ENCODE measurements at regions not wholly inside any gene's neighbourhood (a gene's known extent, or its start where the extent isn't known, plus 50 kb on each side); places are given as distances from the start of the nearest gene placed in this dataset.

GRCh38 chr2:65634304-65634703 is 201.9 kb upstream of the SPRED2 start:
- Histone ChIP-seq H3K27ac (no peak overlapping the region), H3K27me3 (no peaks in the 10 kb centered on the region), H3K9me3 (no peaks in the 10 kb centered on the region), H3K4me3 (replicated peaks in 1 of 3) (no peak overlapping the region), H3K36me3 (no peaks in the 10 kb centered on the region), H3K4me1 (no peaks in the 10 kb centered on the region)
- TF ChIP-seq CTCF (IDR thresholded peaks at IDR 0.05) (no peak), POLR2A (IDR thresholded peaks at IDR 0.05) (no peak)
- intact Hi-C loops (cut with DNase I): no loop called here
- DNase-seq: no peak
- WGBS, 2 donors: 79 to 89% methylated on average over 4 of the region's 4 CpGs

- Histone ChIP-seq H3K27ac (no peak overlapping the region), H3K4me1 (no peaks in the 10 kb centered on the region), H3K9me3 (no peaks in the 10 kb centered on the region), H3K27me3 (no peaks in the 10 kb centered on the region), H3K36me3 (no peaks in the 10 kb centered on the region), H3K4me3 (replicated peaks in 1 of 3) (no peak overlapping the region)
- DNase-seq: no peak
- 83 to 84% methylated on average over 3 of the region's 3 CpGs for WGBS, 2 donors
- TF ChIP-seq CTCF (IDR thresholded peaks at IDR 0.05): no peak
- no peak for TF ChIP-seq POLR2A (IDR thresholded peaks at IDR 0.05)
- intact Hi-C loops (cut with DNase I): no loop called here
Measured at GRCh38 chr2:65630643-65631042, 198.2 kb upstream of the SPRED2 start.

- Histone ChIP-seq H3K27ac (no peak overlapping the region), H3K27me3 (no peaks in the 10 kb centered on the region), H3K4me1 (no peaks in the 10 kb centered on the region), H3K4me3 (replicated peaks in 1 of 3) (no peak overlapping the region), H3K36me3 (no peaks in the 10 kb centered on the region), H3K9me3 (no peaks in the 10 kb centered on the region)
- WGBS, 2 donors: 71 to 75% methylated on average over 2 of the region's 2 CpGs
- intact Hi-C loops (cut with DNase I): no loop called here
- DNase-seq: no peak
- no peak for TF ChIP-seq POLR2A (IDR thresholded peaks at IDR 0.05)
- no peak for TF ChIP-seq CTCF (IDR thresholded peaks at IDR 0.05)
Measured at GRCh38 chr2:65628156-65628555, 195.8 kb upstream of the SPRED2 start.

GRCh38 chr2:65626831-65627230 is 194.4 kb upstream of the SPRED2 start:
- H3K4me1 ChIP-seq: no peaks in the 10 kb centered on the region
- intact Hi-C loops (cut with DNase I): no loop called here
- DNase-seq: no peak
- TF ChIP-seq POLR2A (IDR thresholded peaks at IDR 0.05) (no peak), CTCF (IDR thresholded peaks at IDR 0.05) (no peak)
- H3K27ac ChIP-seq: no peak overlapping the region
- no peaks in the 10 kb centered on the region for H3K9me3 ChIP-seq
- H3K4me3 ChIP-seq (replicated peaks in 1 of 3): no peak overlapping the region
- no peaks in the 10 kb centered on the region for H3K27me3 ChIP-seq
- no peaks in the 10 kb centered on the region for H3K36me3 ChIP-seq

- TF ChIP-seq CTCF (IDR thresholded peaks at IDR 0.05) (no peak), POLR2A (IDR thresholded peaks at IDR 0.05) (no peak)
- H3K27me3 ChIP-seq: no peaks in the 10 kb centered on the region
- DNase-seq: no peak
- no peaks in the 10 kb centered on the region for H3K9me3 ChIP-seq
- no peak overlapping the region for H3K4me3 ChIP-seq (replicated peaks in 1 of 3)
- intact Hi-C loops (cut with DNase I): no loop called here
- H3K27ac ChIP-seq: no peak overlapping the region
- H3K36me3 ChIP-seq: no peaks in the 10 kb centered on the region
- no peaks in the 10 kb centered on the region for H3K4me1 ChIP-seq
Measured at GRCh38 chr2:65625982-65626381, 193.6 kb upstream of the SPRED2 start.
